ENCODE measurements at regions not wholly inside any gene's neighbourhood (a gene's known extent, or its start where the extent isn't known, plus 50 kb on each side); places are given as distances from the start of the nearest gene placed in this dataset.

DNA sequence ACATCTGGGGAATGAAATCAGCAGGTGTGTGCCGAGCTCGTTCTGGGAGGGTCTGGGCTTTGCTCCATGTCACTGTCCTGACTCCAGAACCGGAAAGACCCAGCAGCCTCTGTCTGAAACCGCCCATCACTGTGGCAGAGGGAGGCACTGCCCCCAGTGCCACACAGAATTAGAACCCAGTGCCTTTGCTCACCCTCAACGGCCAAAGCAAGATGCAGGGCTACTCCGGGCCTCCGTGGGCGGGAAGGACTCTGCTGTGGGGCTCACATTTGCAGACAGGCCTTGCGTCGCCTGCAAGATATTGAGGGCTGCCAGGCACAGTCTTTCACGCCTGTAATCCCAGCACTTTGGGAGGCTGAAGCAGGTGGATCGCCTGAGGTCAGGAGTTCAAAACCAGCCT is 219.2 kb upstream of the PPP2R2D start:
- H3K79me2 ChIP-seq (ENCODE audit: insufficient read depth, low read length), result no peaks in the 10 kb centered on the region
- no peaks in the 10 kb centered on the region for H3K4me1 Mint-ChIP-seq
- H3K27me3 ChIP-seq (ENCODE audit: control insufficient read depth in 2 of 2, insufficient read depth in 2 of 2, low read length in 2 of 2), result no peaks in the 10 kb centered on the region
- WGBS (ENCODE audit: insufficient coverage), result 86% methylated on average over 12 of the region's 12 CpGs
- H3K36me3 ChIP-seq (replicated peaks in 1 of 2; ENCODE audit: control insufficient read depth in 1 of 2, insufficient read depth in 2 of 2, low read length in 2 of 2), result no peaks in the 10 kb centered on the region
- H3K36me3 Mint-ChIP-seq, result no peaks in the 10 kb centered on the region
- TF ChIP-seq, protein P1, sequence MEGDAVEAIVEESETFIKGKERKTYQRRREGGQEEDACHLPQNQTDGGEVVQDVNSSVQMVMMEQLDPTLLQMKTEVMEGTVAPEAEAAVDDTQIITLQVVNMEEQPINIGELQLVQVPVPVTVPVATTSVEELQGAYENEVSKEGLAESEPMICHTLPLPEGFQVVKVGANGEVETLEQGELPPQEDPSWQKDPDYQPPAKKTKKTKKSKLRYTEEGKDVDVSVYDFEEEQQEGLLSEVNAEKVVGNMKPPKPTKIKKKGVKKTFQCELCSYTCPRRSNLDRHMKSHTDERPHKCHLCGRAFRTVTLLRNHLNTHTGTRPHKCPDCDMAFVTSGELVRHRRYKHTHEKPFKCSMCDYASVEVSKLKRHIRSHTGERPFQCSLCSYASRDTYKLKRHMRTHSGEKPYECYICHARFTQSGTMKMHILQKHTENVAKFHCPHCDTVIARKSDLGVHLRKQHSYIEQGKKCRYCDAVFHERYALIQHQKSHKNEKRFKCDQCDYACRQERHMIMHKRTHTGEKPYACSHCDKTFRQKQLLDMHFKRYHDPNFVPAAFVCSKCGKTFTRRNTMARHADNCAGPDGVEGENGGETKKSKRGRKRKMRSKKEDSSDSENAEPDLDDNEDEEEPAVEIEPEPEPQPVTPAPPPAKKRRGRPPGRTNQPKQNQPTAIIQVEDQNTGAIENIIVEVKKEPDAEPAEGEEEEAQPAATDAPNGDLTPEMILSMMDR (IDR thresholded peaks at IDR 0.05), result no peak
- H3K27me3 Mint-ChIP-seq (ENCODE audit: low read depth in 3 of 3), result peaks cover 2 to 11% (median 4%) of the 10 kb centered on the region in 3 donors
- no peak for DNase-seq
- no peak overlapping the region for H3K4me3 ChIP-seq (replicated peaks in 1 of 3; ENCODE audit: low read depth in 2 of 3, low read length in 3 of 3)
- H4K20me1 ChIP-seq (ENCODE audit: insufficient read depth, low read length), result no peaks in the 10 kb centered on the region
- intact Hi-C loops (cut with micrococcal nuclease), result no loop called here
- no peak overlapping the region for H2AFZ ChIP-seq (ENCODE audit: insufficient read depth, low read depth, low read length, poor library complexity, severe bottlenecking)
- H3K27ac Mint-ChIP-seq, result no peak overlapping the region
- no peaks in the 10 kb centered on the region for H3K4me1 ChIP-seq (ENCODE audit: control insufficient read depth in 1 of 2, insufficient read depth in 2 of 2, low read length in 2 of 2)
- H3K4me3 Mint-ChIP-seq, result no peak overlapping the region
- H3K9me3 Mint-ChIP-seq, result peaks cover 0 to 2% (median 0%) of the 10 kb centered on the region in 7 donors
- H3K9ac ChIP-seq (ENCODE audit: insufficient read depth, low read length, poor library complexity, severe bottlenecking), result no peak overlapping the region
- no peaks in the 10 kb centered on the region for H3K9me3 ChIP-seq (replicated peaks in 1 of 2; ENCODE audit: control insufficient read depth in 1 of 2, insufficient read depth in 1 of 2, low read length in 2 of 2)
- no peak overlapping the region for H3K4me2 ChIP-seq (replicated peaks; ENCODE audit: extremely low read depth, low read length, poor library complexity, severe bottlenecking)
- no peak overlapping the region for H3K27ac ChIP-seq (ENCODE audit: low read depth in 1 of 2, low read length in 2 of 2)

DNA sequence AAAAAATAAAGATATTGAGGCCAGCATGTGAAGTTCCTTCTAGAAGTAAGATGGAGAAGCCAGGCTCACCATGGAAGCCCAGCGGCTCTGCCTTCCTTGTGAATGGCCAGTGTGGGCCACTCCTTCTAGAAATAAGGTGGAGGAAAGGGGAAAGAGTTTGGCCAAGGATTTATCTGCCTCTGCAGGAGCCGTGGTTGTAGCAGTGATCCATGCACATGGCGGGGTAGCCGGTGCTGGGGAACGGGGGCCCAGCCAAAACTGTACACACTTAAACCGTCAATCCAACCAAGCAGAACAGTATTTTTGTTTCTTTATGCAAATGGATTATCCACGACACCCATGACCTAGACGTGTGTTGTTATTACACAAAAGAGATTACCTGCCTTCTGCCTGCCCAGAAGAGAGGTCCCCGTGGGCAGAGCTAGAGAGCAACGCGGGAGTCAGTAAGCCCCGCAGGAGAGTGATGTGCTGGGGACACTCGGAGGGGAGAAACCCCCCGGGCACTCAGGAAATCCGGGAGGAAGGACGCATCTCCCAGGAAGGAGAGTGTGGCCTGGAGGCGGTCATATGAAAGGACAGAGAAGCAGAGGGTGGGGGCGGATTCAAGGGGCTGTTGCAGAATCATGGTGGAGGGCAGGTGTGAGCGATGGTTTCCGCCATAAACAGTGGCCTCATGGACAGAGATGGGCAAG is 218.4 kb upstream of the PPP2R2D start:
- no peak overlapping the region for H3K9ac ChIP-seq (ENCODE audit: insufficient read depth, low read length, poor library complexity, severe bottlenecking)
- Mint-ChIP-seq H3K27me3 (ENCODE audit: low read depth in 3 of 3) (peaks cover 2 to 6% (median 2%) of the 10 kb centered on the region in 3 donors), H3K27ac (no peak overlapping the region), H3K36me3 (no peaks in the 10 kb centered on the region), H3K4me3 (no peak overlapping the region), H3K4me1 (no peaks in the 10 kb centered on the region), H3K9me3 (no peaks in the 10 kb centered on the region)
- H3K27ac ChIP-seq (ENCODE audit: low read depth in 1 of 2, low read length in 2 of 2), result no peak overlapping the region
- no peaks in the 10 kb centered on the region for H3K36me3 ChIP-seq (replicated peaks in 1 of 2; ENCODE audit: control insufficient read depth in 1 of 2, insufficient read depth in 2 of 2, low read length in 2 of 2)
- no peaks in the 10 kb centered on the region for H3K9me3 ChIP-seq (replicated peaks in 1 of 2; ENCODE audit: control insufficient read depth in 1 of 2, insufficient read depth in 1 of 2, low read length in 2 of 2)
- no peak overlapping the region for H2AFZ ChIP-seq (ENCODE audit: insufficient read depth, low read depth, low read length, poor library complexity, severe bottlenecking)
- TF ChIP-seq, protein P1 (IDR thresholded peaks at IDR 0.05), result no peak
- H4K20me1 ChIP-seq (ENCODE audit: insufficient read depth, low read length), result no peaks in the 10 kb centered on the region
- intact Hi-C loops (cut with micrococcal nuclease), result no loop called here
- H3K4me3 ChIP-seq (replicated peaks in 1 of 3; ENCODE audit: low read depth in 2 of 3, low read length in 3 of 3), result no peak overlapping the region
- H3K27me3 ChIP-seq (ENCODE audit: control insufficient read depth in 2 of 2, insufficient read depth in 2 of 2, low read length in 2 of 2), result no peaks in the 10 kb centered on the region
- no peak for DNase-seq
- no peak overlapping the region for H3K4me2 ChIP-seq (replicated peaks; ENCODE audit: extremely low read depth, low read length, poor library complexity, severe bottlenecking)
- WGBS (ENCODE audit: insufficient coverage), result 92% methylated on average over 17 of the region's 20 CpGs
- H3K4me1 ChIP-seq (ENCODE audit: control insufficient read depth in 1 of 2, insufficient read depth in 2 of 2, low read length in 2 of 2), result no peaks in the 10 kb centered on the region
- no peaks in the 10 kb centered on the region for H3K79me2 ChIP-seq (ENCODE audit: insufficient read depth, low read length)

Data from CD14-positive monocyte (primary cell).